HEK293T (cell line): ENCODE measurements at regions not wholly inside any gene's neighbourhood (a gene's known extent, or its start where the extent isn't known, plus 50 kb on each side); places are given as distances from the start of the nearest gene placed in this dataset.

Experiments
- CTCF ChIA-PET: fragments of 350-600 bp; formaldehyde crosslinking; extraction: SDS; loops from one replicate; lab custom pipeline; 2021; ENCODE audit warnings: antibody characterized with exemption, inconsistent platforms; lab: Yijun Ruan, JAX
- POLR2A ChIA-PET: fragments of 350-600 bp; formaldehyde crosslinking; extraction: SDS; loops from one replicate; lab custom pipeline; 2020; ENCODE audit warnings: antibody characterized with exemption, inconsistent platforms; lab: Yijun Ruan, JAX
- DNase-seq: peaks from one replicate; pipeline ENCODE4 v3.0.0; 2012; ENCODE audit warnings: mixed read lengths; ENCODE audit errors: extremely low spot score
- ARNT ChIP-seq: fragments of 450-650 bp; IDR thresholded peaks from 2 replicates; pipeline ENCODE4 v1.6.1; 2017; ENCODE audit warnings: mild to moderate bottlenecking
- BHLHE40 ChIP-seq: fragments of 450-650 bp; IDR thresholded peaks from 2 replicates; pipeline ENCODE4 v1.6.1; 2016; ENCODE audit warnings: mild to moderate bottlenecking, moderate library complexity, borderline replicate concordance
- CTBP1 ChIP-seq: fragments of 450-650 bp; IDR thresholded peaks from 2 replicates; pipeline ENCODE4 v1.6.1; 2016; ENCODE audit warnings: borderline replicate concordance
- ELF4 ChIP-seq: fragments of 450-650 bp; IDR thresholded peaks from 2 replicates; pipeline ENCODE4 v1.6.1; 2017; ENCODE audit warnings: antibody characterized with exemption
- FOXA1 ChIP-seq: fragments of 450-650 bp; IDR thresholded peaks from 2 replicates; pipeline ENCODE4 v1.6.1; 2016; ENCODE audit warnings: mild to moderate bottlenecking
- FOXK2 ChIP-seq: fragments of 450-650 bp; IDR thresholded peaks from 2 replicates; pipeline ENCODE4 v1.6.1; 2016; ENCODE audit warnings: mild to moderate bottlenecking
- FOXM1 ChIP-seq: fragments of 450-650 bp; IDR thresholded peaks from 2 replicates; pipeline ENCODE4 v1.6.1; 2017; ENCODE audit warnings: mild to moderate bottlenecking, borderline replicate concordance
- HDGF ChIP-seq: fragments of 450-650 bp; IDR thresholded peaks from 2 replicates; pipeline ENCODE4 v1.6.1; 2017; ENCODE audit warnings: antibody characterized with exemption, borderline replicate concordance
- L3MBTL2 ChIP-seq: fragments of 450-650 bp; conservative IDR thresholded peaks from 2 replicates; pipeline ENCODE4 v1.6.1; 2016; ENCODE audit warnings: mild to moderate bottlenecking
- LEF1 ChIP-seq: fragments of 450-650 bp; IDR thresholded peaks from 2 replicates; pipeline ENCODE4 v1.6.1; 2017; ENCODE audit warnings: mild to moderate bottlenecking, borderline replicate concordance
- NFRKB ChIP-seq: fragments of 450-650 bp; IDR thresholded peaks from 2 replicates; pipeline ENCODE4 v1.6.1; 2016; ENCODE audit warnings: mild to moderate bottlenecking, moderate library complexity
- SP1 ChIP-seq: fragments of 450-650 bp; IDR thresholded peaks from 2 replicates; pipeline ENCODE4 v1.6.1; 2017
- SUZ12 ChIP-seq: fragments of 450-650 bp; IDR thresholded peaks from 2 replicates; pipeline ENCODE4 v1.6.1; 2016; ENCODE audit warnings: mild to moderate bottlenecking
- TARDBP ChIP-seq: fragments of 450-650 bp; IDR thresholded peaks from 2 replicates; pipeline ENCODE4 v1.6.1; 2016
- ZNF384 ChIP-seq: fragments of 450-650 bp; IDR thresholded peaks from 2 replicates; pipeline ENCODE4 v1.6.1; 2016
- TF ChIP-seq, protein P1 (sequence below): fragments of 450-650 bp; IDR thresholded peaks from 2 replicates; pipeline ENCODE4 v1.6.1; 2016

DNA sequence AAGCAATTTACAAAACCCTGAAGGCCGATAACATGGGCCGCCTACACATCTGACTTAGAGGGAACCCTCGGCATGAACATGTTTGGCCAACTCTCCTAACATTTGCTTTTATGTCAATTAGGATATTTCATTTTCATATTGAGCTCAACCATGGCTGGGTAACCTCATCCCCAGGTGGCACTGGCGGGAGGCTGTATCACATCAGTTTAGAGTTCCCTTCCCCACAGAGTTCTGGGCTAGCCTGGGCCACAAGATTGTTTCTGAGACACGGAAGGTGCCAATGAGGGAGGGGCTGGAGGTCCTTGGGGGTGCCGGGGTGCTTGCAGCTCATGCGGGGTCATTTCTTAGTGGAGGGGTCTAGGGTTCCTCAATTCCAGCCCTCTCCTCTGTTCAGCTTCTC is 386.5 kb upstream of the MKI67 start:
- TF ChIP-seq CTBP1 (no peak), ARNT (no peak), SUZ12 (no peak), NFRKB (no peak), ZNF384 (no peak), ELF4 (no peak), FOXM1 (no peak), LEF1 (no peak), SP1 (no peak)
- TF ChIP-seq, protein P1, sequence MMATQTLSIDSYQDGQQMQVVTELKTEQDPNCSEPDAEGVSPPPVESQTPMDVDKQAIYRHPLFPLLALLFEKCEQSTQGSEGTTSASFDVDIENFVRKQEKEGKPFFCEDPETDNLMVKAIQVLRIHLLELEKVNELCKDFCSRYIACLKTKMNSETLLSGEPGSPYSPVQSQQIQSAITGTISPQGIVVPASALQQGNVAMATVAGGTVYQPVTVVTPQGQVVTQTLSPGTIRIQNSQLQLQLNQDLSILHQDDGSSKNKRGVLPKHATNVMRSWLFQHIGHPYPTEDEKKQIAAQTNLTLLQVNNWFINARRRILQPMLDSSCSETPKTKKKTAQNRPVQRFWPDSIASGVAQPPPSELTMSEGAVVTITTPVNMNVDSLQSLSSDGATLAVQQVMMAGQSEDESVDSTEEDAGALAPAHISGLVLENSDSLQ = no peak
- POLR2A ChIA-PET = no interaction called here
- DNase-seq = no peak
- CTCF ChIA-PET = no interaction called here

DNA sequence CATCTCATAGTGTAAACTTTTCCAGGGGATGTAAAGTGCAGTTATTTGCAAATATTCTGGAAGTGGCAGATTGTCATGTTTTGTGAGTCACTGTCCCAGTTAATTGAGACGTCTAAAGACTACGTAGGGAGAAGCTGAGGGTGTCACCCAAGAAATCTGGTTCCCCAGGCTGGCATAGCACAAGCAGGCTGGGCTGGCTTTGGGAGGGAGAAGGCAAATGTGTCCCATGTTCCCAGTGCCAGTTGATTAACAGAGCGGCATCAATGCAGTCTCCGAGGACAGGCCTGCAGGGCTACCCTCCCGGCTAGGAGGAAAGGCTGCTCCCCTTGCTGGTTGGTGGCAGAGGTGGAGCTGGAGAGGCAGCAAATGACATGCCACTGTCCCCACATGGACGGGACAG is 388.3 kb upstream of the MKI67 start:
- CTCF ChIA-PET = no interaction called here
- POLR2A ChIA-PET = no interaction called here
- DNase-seq = no peak
- no peak for TF ChIP-seq FOXK2
- no peak for TF ChIP-seq TARDBP
- no peak for TF ChIP-seq ARNT
- TF ChIP-seq SUZ12 = no peak
- TF ChIP-seq LEF1 = no peak
- TF ChIP-seq FOXA1 = no peak
- TF ChIP-seq CTBP1 = no peak

DNA sequence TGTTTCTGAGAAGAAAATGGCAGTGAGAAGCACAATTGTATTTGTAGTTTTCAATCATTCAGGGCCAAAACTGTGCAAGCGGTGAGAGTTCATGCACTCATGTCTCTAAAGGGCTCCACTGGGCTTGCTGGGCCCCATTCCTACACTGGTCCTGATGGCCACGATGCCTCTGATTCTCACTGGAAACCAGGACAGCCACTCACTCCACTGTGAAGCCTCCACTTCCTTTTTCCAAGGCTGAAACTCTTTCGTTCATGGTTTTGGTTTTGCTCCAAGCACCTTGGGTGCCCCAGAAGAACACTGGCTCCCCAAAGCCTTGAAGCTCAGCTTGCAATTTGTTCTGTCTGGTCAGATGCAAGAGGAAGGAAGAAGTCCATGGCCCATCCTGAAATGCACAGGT is 390.0 kb upstream of the MKI67 start:
- DNase-seq = no peak
- ChIA-PET CTCF (no interaction called here), POLR2A (no interaction called here)
- no peak for TF ChIP-seq FOXA1
- TF ChIP-seq CTBP1 = no peak
- TF ChIP-seq, protein P1 = no peak
- no peak for TF ChIP-seq HDGF
- TF ChIP-seq ZNF384 = no peak
- no peak for TF ChIP-seq LEF1
- TF ChIP-seq SUZ12 = no peak
- no peak for TF ChIP-seq BHLHE40

DNA sequence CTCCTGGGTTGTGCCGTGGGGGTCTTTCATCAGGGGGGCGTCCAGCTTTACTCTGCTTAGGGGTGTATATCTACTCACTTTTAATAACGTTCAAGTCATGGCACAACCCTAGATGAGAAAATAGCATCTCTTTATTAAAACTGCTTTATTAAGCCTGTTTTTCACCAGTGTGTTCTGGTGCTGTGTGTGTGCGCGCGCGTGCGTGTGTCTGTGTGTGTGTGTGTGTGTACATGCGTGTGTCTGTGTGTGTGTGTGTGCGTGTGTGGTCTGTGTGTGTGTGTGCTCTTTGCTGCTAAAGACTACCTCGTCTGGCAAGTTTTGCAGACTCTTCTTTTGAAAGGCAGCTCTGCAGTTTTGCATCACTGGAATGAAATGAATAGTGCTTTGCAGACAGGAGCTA is 390.9 kb upstream of the MKI67 start:
- no peak for DNase-seq
- no peak for TF ChIP-seq FOXA1
- TF ChIP-seq NFRKB = no peak
- TF ChIP-seq CTBP1 = no peak
- ChIA-PET CTCF (no interaction called here), POLR2A (no interaction called here)

DNA sequence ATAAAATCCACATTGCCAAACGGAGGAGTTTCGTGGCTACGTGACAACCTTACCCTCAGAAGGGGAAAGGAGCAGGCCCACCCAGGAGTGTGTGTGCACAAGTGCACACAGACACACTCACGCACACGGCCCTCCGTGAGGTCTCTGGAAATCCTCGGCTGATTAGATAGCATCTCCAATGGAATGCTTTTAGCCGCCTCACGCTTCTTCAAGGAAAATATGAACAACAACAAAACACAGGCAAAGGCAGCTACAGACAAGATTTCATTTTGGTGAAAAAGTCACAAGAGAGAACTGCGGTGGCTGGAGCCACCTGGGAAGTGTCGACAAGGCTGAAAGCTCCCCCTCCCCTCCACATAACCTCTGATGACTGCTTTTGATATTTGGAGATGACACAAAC is 391.8 kb upstream of the MKI67 start:
- DNase-seq = no peak
- TF ChIP-seq, protein P1 = no peak
- ChIA-PET POLR2A (no interaction called here), CTCF (no interaction called here)

DNA sequence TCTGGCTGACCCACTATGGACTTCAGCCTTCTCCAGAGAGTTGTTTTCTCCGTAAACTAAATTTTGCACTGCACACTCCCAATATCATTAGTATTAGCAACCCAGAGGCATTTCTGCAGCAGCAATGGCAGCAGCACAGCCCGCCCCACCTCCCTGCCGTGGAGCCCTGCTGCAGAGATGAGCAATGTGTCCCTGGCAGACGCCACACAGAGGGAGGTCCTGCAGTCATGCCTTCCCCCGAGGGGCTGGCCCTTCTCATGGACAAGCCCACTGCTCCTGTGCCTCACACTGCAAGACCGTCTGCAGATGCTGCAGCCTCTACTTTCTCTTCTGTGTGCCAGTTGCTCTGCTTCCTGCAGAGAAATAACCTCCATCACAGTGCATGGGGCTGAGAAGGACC is 393.4 kb upstream of the MKI67 start:
- DNase-seq = no peak
- CTCF ChIA-PET = no interaction called here
- POLR2A ChIA-PET = no interaction called here
- TF ChIP-seq FOXA1 (no peak), TARDBP (no peak), L3MBTL2 (no peak), BHLHE40 (no peak), HDGF (no peak), ZNF384 (no peak), SUZ12 (no peak), LEF1 (no peak), FOXK2 (no peak), CTBP1 (no peak), SP1 (no peak), NFRKB (no peak), ELF4 (no peak), ARNT (no peak), FOXM1 (no peak)
- TF ChIP-seq, protein P1 = no peak

DNA sequence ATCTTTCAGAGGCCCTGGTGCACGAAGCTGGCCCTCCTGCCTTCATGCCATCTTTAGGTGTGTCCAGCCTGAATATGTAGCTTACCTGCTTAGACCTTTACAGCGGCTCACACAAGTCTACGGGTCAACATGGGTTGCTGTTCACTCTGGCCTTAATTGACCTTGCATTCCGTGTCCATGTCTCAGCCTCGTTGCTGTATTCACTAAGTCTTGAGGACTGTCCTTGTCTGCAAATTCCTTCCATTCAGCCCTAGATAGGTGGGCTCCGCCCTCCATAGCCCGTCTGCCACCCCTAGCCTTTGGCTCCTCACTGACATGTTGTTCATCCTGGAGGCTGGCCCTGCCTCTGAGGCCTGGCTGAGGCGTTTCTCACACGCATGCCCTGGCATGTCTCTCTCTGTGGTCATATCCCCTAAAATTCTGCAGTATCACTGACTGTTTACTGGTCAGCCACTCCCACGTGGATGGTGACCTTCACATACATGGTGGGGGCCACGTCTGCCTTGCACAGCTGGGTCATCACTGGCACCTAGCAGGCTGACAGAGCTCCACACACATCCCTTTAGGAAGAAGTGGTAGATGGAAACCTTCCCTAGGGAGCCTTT is 394.1 kb upstream of the MKI67 start:
- TF ChIP-seq ELF4 (no peak), FOXK2 (no peak), ARNT (no peak), L3MBTL2 (no peak), TARDBP (no peak), SUZ12 (no peak), CTBP1 (no peak), FOXA1 (no peak), SP1 (no peak), ZNF384 (no peak), LEF1 (no peak), FOXM1 (no peak), HDGF (no peak), BHLHE40 (no peak), NFRKB (no peak)
- TF ChIP-seq, protein P1 = no peak
- CTCF ChIA-PET = no interaction called here
- POLR2A ChIA-PET = no interaction called here
- DNase-seq = no peak
